ENCODE measurements at regions not wholly inside any gene's neighbourhood (a gene's known extent, or its start where the extent isn't known, plus 50 kb on each side); places are given as distances from the start of the nearest gene placed in this dataset.
"Not testable (repeated sequence)": the region's sequence is repeated elsewhere in the genome, so short reads cannot be mapped to it uniquely, and the experiment has no call there.

- no peak for DNase-seq
Observed at GRCh38 chr7:68581417-68581816, 1016.9 kb upstream of the AUTS2 start.

- no peak for DNase-seq
Observed at GRCh38 chr7:68587599-68587998, 1010.7 kb upstream of the AUTS2 start.

- no peak for DNase-seq
Observed at GRCh38 chr7:68601826-68602225, 996.4 kb upstream of the AUTS2 start.

GRCh38 chr7:68604541-68604940 is 993.7 kb upstream of the AUTS2 start:
- DNase-seq = no peak

- no peak for DNase-seq
Observed at GRCh38 chr7:68610701-68611100, 987.6 kb upstream of the AUTS2 start.

GRCh38 chr7:68613405-68613804 is 984.9 kb upstream of the AUTS2 start:
- no peak for DNase-seq

GRCh38 chr7:68613897-68614296 is 984.4 kb upstream of the AUTS2 start:
- DNase-seq = no peak

GRCh38 chr7:68619526-68619925 is 978.7 kb upstream of the AUTS2 start:
- DNase-seq = no peak

- DNase-seq = no peak
Observed at GRCh38 chr7:68622500-68622899, 975.8 kb upstream of the AUTS2 start.

GRCh38 chr7:68623030-68623429 is 975.2 kb upstream of the AUTS2 start:
- no peak for DNase-seq

GRCh38 chr7:68627247-68627864 is 970.9 kb upstream of the AUTS2 start:
- no peak for DNase-seq

GRCh38 chr7:68630914-68631313 is 967.4 kb upstream of the AUTS2 start:
- DNase-seq = not testable (repeated sequence)

- no peak for DNase-seq
Observed at GRCh38 chr7:68640103-68640502, 958.2 kb upstream of the AUTS2 start.

- no peak for DNase-seq
Observed at GRCh38 chr7:68642727-68643126, 955.5 kb upstream of the AUTS2 start.

- no peak for DNase-seq
Observed at GRCh38 chr7:68663392-68663791, 934.9 kb upstream of the AUTS2 start.

- no peak for DNase-seq
Observed at GRCh38 chr7:68671046-68671445, 927.2 kb upstream of the AUTS2 start.

- DNase-seq = no peak
Observed at GRCh38 chr7:68671671-68672070, 926.6 kb upstream of the AUTS2 start.

GRCh38 chr7:68674826-68675225 is 923.4 kb upstream of the AUTS2 start:
- DNase-seq = no peak

- DNase-seq = no peak
Observed at GRCh38 chr7:68676813-68677535, 921.3 kb upstream of the AUTS2 start.

- no peak for DNase-seq
Observed at GRCh38 chr7:68678196-68678595, 920.1 kb upstream of the AUTS2 start.

- no peak for DNase-seq
Observed at GRCh38 chr7:68679459-68680234, 918.6 kb upstream of the AUTS2 start.

- no peak for DNase-seq
Observed at GRCh38 chr7:68680235-68680872, 917.9 kb upstream of the AUTS2 start.

- no peak for DNase-seq
Observed at GRCh38 chr7:68682910-68683309, 915.4 kb upstream of the AUTS2 start.
